ENCODE measurements at regions not wholly inside any gene's neighbourhood (a gene's known extent, or its start where the extent isn't known, plus 50 kb on each side); places are given as distances from the start of the nearest gene placed in this dataset.
"Not testable (repeated sequence)": the region's sequence is repeated elsewhere in the genome, so short reads cannot be mapped to it uniquely, and the experiment has no call there.

DNA sequence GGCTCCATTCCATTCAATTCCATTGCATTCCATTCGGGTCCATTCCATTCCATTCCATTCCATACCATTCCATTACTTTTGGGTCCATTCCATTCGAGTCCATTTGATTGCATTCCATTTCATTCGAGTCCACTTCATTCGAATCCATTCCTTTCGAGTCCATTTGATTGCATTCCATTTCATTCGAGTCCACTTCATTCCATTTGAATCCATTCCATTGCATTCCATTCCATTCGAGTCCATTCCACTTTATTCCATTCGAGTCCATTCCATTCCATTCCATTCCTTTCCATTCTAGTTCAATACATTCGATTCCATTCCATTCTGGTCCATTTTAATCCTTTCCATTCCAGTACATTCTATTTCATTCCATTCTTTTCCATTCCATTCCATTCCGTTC, 334.0 kb downstream of the ZNF33B start:
- Mint-ChIP-seq H3K4me3 (no peak overlapping the region), H3K4me1 (ENCODE audit: low read depth) (no peaks in the 10 kb centered on the region), H3K9me3 (peaks cover 95 to 96% of the 10 kb centered on the region in 2 donors), H3K27me3 (ENCODE audit: low read depth) (no peaks in the 10 kb centered on the region), H3K27ac (no peak overlapping the region), H3K36me3 (ENCODE audit: insufficient read depth in 2 of 2) (peaks cover 97% of the 10 kb centered on the region in 2 donors)
- DNase-seq (no peak), ATAC-seq (replicated peaks in 1 of 2) (no peak)

DNA sequence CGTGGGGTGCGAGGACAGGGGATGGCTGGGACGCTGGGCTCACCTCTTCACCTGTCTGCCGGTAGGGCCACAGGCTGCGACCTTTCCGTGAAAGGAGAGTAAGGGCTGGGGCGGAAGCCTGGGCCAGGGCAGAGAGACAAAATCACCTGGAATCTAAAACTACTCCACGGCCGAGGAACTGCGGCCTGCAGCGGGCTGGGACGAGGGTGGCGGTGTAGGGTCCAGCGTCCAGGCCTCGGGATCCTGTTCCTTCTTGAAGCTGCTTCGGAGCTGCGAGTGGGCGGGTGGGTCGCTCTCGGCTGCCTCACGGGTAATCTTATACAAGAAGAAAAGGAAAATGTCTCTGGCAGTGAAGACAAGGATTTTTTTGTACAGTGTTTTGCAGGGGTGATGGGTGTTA, 356.5 kb downstream of the ZNF33B start:
- not testable (repeated sequence) for H3K4me3 Mint-ChIP-seq; H3K27me3 Mint-ChIP-seq (ENCODE audit: low read depth); H3K9me3 Mint-ChIP-seq; H3K4me1 Mint-ChIP-seq (ENCODE audit: low read depth); H3K36me3 Mint-ChIP-seq (ENCODE audit: insufficient read depth in 2 of 2); DNase-seq; ATAC-seq (replicated peaks in 1 of 2); H3K27ac Mint-ChIP-seq

DNA sequence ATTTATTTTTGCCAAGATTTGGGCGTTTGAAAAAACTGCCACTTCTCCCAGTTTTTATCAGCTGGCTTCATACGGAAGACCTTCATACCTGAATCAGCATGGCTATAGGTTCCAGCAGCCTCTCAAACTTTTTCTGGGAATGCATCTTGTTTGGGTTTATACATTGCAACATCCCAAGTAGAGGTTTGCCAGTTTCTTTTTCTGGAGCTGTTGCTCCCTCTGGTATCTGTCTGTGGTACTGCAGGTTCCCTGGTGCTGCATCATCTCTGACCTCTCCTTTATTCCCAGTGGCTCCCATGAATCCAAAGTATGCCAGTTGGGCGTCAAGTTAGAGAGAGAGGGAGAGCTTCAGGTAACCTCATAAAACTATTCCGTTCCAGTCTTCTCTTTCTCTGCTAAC, 368.6 kb downstream of the ZNF33B start:
- not testable (repeated sequence) for H3K4me1 Mint-ChIP-seq (ENCODE audit: low read depth); H3K27me3 Mint-ChIP-seq (ENCODE audit: low read depth); H3K9me3 Mint-ChIP-seq; H3K36me3 Mint-ChIP-seq (ENCODE audit: insufficient read depth in 2 of 2); H3K27ac Mint-ChIP-seq; DNase-seq; H3K4me3 Mint-ChIP-seq; ATAC-seq (replicated peaks in 1 of 2)

DNA sequence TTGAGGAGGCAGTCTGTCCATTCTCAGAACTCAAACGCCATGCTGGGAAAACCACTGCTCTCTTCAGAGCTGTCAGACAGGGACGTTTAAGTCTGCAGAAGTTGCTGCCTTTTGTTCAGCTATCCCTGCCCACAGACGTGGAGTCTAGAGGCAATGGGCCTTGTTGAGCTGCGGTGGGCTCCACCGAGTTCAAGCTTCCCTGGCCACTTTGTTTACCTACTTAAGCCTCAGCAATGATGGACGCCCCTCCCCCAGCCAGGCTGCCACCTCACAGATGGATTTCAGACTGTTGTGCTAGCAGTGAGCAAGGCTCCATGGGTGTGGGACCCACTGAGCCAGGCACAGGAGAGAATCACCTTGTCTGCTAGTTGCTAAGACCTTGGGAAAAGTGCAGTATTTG, 375.1 kb downstream of the ZNF33B start:
- not testable (repeated sequence) for H3K9me3 Mint-ChIP-seq; H3K36me3 Mint-ChIP-seq (ENCODE audit: insufficient read depth in 2 of 2); H3K4me3 Mint-ChIP-seq; ATAC-seq (replicated peaks in 1 of 2); H3K27ac Mint-ChIP-seq; DNase-seq; H3K4me1 Mint-ChIP-seq (ENCODE audit: low read depth); H3K27me3 Mint-ChIP-seq (ENCODE audit: low read depth)

DNA sequence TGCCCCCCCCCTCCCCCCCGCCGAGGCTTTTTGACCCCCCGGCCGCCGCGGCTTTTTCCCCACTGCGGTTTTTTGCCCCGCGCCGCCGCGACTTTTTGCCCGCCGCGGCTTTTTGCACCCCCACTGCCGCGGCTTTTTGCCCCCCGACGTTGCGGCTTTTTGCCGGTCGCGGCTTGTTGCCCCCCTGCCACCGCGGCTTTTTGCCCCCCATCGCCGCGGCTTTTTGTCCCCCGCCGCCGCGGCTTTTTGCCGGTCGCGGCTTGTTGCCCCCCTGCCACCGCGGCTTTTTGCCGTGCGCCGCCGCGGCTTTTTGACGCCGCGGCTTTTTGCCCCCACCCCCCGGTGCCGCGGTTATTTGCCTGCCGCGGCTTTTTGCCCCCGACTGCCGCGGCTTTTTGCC, 395.4 kb downstream of the ZNF33B start:
- not testable (repeated sequence) for H3K27ac Mint-ChIP-seq; ATAC-seq (replicated peaks in 1 of 2); H3K4me3 Mint-ChIP-seq; H3K4me1 Mint-ChIP-seq (ENCODE audit: low read depth); DNase-seq; H3K9me3 Mint-ChIP-seq; H3K36me3 Mint-ChIP-seq (ENCODE audit: insufficient read depth in 2 of 2)
- H3K27me3 Mint-ChIP-seq (ENCODE audit: low read depth): peaks cover 26% of the 10 kb centered on the region

DNA sequence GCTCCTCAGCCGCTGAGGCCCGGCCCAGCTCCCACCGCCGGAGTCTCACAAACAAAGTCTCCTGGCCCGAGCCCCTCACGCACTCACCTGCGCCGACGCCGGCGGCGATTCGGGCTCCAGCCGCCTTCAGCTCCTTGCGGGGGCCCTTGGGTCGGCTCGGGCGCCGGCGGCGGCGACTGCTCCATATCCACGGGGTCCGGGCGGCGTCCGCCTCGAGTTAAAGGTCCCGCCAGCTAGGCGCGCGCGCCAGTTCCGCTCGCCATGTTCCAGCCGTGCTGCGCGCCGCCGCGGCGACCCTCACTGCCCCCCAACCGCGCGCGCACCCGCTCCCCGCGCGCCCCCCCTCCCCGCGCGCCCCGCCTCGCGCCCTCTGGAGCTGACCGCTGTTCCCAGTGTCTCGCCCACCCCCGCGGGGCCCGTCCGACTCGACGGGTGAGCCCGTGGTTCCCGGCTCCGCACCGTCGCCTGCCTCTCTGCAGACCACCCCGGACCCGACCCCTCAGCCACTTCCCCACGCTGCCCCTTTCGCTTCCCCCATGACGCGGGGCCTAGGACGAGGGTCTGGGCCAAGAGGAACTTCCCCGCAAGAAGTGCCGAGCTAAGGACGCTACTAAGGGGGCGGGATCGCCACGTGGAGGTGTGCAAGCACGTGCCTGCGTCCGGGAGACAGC, 396.1 kb downstream of the ZNF33B start:
- DNase-seq (no peak), ATAC-seq (replicated peaks in 1 of 2) (no peak)
- H3K36me3 Mint-ChIP-seq (ENCODE audit: insufficient read depth in 2 of 2): peaks cover 2 to 8% of the 10 kb centered on the region in 2 donors
- H3K4me3 Mint-ChIP-seq: peak overlapping the region in 1 of 2 donors; percentile 49
- no peak overlapping the region for H3K27ac Mint-ChIP-seq
- H3K9me3 Mint-ChIP-seq: peaks cover 2 to 5% of the 10 kb centered on the region in 2 donors
- H3K27me3 Mint-ChIP-seq (ENCODE audit: low read depth): peaks cover 26% of the 10 kb centered on the region
- H3K4me1 Mint-ChIP-seq (ENCODE audit: low read depth): no peaks in the 10 kb centered on the region

DNA sequence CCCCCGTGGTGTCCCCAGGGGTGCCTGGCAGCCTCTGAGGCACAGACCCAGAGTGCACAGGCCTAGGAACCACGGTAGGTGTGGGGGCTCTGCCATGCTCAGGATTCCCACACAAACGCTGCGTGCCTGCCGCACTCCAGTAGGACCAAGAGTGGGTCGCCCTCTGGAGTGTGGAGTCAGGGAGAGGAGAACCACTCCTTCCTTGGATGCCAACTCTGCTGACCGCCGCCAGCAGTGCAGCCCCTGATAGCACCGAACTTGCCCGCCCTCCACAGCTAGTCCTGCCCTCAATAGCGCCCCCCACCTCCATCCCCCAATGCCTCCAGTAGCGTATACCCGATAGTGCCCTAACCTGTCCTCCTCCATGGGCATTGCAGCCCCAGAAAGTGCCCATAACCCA, 402.0 kb downstream of the ZNF33B start:
- H3K27ac Mint-ChIP-seq; DNase-seq; H3K27me3 Mint-ChIP-seq (ENCODE audit: low read depth); H3K36me3 Mint-ChIP-seq (ENCODE audit: insufficient read depth in 2 of 2); H3K4me3 Mint-ChIP-seq; ATAC-seq (replicated peaks in 1 of 2); H3K4me1 Mint-ChIP-seq (ENCODE audit: low read depth); H3K9me3 Mint-ChIP-seq: not testable (repeated sequence)

DNA sequence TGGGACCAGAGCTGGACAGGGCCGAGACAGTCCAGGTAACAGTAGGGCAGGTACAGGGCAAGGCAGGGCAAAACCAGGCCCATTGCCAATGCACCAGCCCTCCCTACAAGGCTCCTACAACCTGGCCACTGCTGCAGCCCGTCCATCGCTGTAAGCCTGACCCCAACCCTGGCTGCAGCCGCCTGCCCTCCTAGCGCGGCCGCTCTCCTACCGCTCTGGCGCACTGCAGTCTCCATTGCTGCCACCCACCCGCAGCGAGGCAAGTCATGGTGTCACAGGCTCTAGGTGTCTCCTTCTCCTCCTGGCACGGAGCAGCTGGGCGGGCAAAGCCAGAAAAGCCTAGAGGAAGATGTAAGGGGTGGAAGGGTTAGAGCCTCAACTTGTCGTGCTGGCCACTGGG, 402.6 kb downstream of the ZNF33B start:
- not testable (repeated sequence) for H3K27me3 Mint-ChIP-seq (ENCODE audit: low read depth); H3K27ac Mint-ChIP-seq; ATAC-seq (replicated peaks in 1 of 2); H3K36me3 Mint-ChIP-seq (ENCODE audit: insufficient read depth in 2 of 2); H3K4me1 Mint-ChIP-seq (ENCODE audit: low read depth); H3K4me3 Mint-ChIP-seq; DNase-seq; H3K9me3 Mint-ChIP-seq

DNA sequence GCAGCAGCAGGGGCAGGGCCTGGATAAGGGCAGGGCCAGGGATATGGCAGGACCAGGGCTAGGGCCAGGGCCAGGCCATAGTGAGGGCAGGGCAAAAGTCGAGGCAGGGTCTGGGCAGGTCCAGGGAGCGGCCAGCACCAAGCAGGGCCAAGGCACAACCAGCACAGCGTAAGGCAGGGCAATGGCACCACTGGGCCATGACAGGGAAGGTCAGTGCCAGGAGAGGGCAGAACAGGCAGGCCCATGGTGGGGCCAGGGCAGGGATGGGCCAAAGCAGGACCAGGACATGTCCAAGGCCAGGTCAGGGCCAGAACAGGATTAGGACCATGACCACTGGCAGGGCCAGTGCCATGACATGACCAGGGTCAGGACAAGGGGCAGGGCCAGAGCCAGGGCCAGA, 403.1 kb downstream of the ZNF33B start:
- not testable (repeated sequence) for DNase-seq; H3K27me3 Mint-ChIP-seq (ENCODE audit: low read depth); ATAC-seq (replicated peaks in 1 of 2); H3K4me3 Mint-ChIP-seq; H3K27ac Mint-ChIP-seq; H3K9me3 Mint-ChIP-seq; H3K4me1 Mint-ChIP-seq (ENCODE audit: low read depth); H3K36me3 Mint-ChIP-seq (ENCODE audit: insufficient read depth in 2 of 2)

DNA sequence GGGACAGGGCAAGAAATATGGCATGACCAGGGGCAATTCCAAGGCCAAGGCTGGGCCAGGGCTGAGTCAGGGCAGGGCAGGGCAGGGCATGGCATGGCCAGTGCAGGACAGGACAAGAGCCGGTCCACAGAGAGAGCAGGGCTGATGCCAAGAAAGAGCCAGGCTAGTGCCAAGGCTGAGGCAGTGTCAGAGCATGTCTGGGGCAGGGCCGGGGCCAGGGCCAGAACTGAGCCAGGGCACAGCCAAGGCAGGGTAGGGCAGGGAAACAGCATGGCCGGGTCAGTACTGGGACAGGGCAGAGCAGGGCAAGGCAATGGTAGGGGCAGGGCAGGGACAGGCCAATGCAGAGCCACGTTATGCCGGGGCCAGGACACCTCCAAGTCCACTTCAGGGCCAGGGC, 403.9 kb downstream of the ZNF33B start:
- not testable (repeated sequence) for DNase-seq; H3K4me3 Mint-ChIP-seq; H3K36me3 Mint-ChIP-seq (ENCODE audit: insufficient read depth in 2 of 2); H3K4me1 Mint-ChIP-seq (ENCODE audit: low read depth); H3K27me3 Mint-ChIP-seq (ENCODE audit: low read depth); H3K9me3 Mint-ChIP-seq; H3K27ac Mint-ChIP-seq; ATAC-seq (replicated peaks in 1 of 2)

DNA sequence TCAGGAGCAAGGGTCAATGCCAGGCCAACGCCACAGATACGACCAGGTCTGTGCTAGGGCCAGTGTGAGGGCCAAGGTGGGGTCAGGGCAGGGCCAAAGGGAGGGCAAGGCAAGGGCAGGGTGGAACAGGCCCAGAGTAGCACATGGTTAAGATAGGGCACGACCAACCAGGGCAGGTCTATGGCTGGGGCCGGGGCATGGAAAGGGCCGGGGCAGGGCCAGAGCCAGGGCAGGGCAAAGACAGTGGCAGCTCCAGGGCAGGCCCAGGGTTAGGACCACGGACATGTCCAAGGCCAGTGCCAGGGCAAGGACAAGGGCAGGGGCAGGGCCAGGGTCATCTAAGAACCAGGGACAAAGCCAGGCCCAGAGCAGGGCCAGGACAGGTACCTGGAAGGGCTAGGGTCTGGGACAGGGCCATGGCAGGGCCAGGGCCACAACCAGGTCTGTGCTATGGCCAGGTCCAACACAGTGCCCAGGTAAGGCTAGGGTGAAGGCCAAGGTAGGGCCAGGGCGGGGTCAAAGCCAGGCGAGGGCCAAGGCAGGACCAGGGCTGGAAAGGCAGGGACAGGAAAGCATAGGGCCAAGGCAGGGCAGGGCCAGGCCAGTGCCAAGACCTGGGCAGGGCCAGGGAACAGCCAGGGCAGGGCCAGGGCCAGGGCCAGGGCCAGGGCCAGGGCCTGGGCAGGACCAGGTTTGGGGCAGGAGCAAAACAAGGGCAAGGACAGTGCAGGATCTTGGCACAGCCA, 404.7 kb downstream of the ZNF33B start:
- H3K36me3 Mint-ChIP-seq (ENCODE audit: insufficient read depth in 2 of 2); ATAC-seq (replicated peaks in 1 of 2); H3K4me1 Mint-ChIP-seq (ENCODE audit: low read depth); H3K4me3 Mint-ChIP-seq; H3K27ac Mint-ChIP-seq; DNase-seq; H3K9me3 Mint-ChIP-seq; H3K27me3 Mint-ChIP-seq (ENCODE audit: low read depth): not testable (repeated sequence)

DNA sequence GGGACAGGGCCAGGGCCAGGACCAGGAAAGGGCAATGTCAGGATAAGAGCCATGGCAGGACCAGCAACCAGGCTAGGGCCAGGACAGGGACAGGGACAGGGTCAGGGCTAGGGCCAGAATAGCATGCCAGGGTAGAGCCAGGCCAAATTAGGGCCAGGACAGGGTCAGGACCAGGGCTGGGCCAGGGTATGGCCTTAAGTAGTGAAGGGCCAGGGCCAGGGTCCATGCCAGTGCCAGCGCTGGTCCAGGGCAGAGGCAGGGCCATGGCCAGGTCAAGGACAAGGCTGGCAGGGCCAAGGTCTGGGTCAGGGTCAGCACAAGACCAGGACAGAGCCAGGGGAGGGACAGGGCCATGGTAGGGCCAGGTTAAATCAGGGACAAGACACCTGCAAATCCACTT, 405.4 kb downstream of the ZNF33B start:
- H3K4me1 Mint-ChIP-seq (ENCODE audit: low read depth); H3K36me3 Mint-ChIP-seq (ENCODE audit: insufficient read depth in 2 of 2); H3K27me3 Mint-ChIP-seq (ENCODE audit: low read depth); H3K9me3 Mint-ChIP-seq; ATAC-seq (replicated peaks in 1 of 2); DNase-seq; H3K4me3 Mint-ChIP-seq; H3K27ac Mint-ChIP-seq: not testable (repeated sequence)

DNA sequence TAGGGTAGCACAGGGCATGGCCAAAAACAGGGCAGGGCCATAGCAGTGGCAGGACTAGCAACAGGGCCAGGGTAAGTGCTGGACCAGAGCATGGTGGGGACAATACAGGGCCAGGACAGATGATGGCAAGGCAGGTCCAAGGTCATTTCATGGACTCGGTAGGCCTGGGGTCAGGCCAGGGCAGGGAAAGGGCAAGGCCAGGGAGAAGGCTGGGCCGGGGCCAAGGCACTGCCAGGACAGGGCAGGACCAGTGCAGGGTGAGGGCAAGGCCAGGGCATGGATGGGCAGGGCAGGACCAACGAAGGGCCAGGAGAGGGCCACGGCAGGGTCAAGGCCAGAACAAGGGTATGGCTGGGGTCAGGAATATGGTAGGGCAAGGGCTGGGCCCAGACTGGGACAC, 407.6 kb downstream of the ZNF33B start:
- H3K4me1 Mint-ChIP-seq (ENCODE audit: low read depth): not testable (repeated sequence)

DNA sequence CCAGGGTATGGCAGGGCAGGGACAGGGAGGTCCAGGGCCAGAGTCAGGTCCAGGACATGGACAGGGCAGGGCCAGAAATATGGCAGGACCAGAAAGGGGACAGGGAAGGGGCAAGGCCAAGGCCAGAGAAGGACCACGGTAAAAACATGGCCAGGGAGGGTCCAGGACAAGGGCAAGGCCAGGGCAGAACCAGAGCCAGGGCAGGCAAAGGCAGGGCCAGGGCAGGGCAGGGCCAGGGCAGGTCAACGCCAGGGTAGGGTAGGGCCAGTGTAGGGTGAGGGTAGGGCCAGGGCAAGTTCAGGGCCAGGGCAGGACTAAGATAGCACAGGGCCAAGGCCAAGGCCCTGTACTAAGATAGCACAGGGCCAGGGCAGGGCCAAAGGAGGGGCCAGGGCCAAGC, 408.3 kb downstream of the ZNF33B start:
- H3K27ac Mint-ChIP-seq; ATAC-seq (replicated peaks in 1 of 2); H3K27me3 Mint-ChIP-seq (ENCODE audit: low read depth); DNase-seq; H3K4me3 Mint-ChIP-seq; H3K4me1 Mint-ChIP-seq (ENCODE audit: low read depth): not testable (repeated sequence)
- Mint-ChIP-seq H3K36me3 (ENCODE audit: insufficient read depth in 2 of 2) (peaks cover 21 to 24% of the 10 kb centered on the region in 2 donors), H3K9me3 (peaks cover 28 to 29% of the 10 kb centered on the region in 2 donors)

More for the DNA sequence above, 407.6 kb downstream of the ZNF33B start:
- Mint-ChIP-seq H3K36me3 (ENCODE audit: insufficient read depth in 2 of 2) (peaks cover 21 to 24% of the 10 kb centered on the region in 2 donors), H3K9me3 (peaks cover 27 to 29% of the 10 kb centered on the region in 2 donors)
- not testable (repeated sequence) for DNase-seq; H3K4me3 Mint-ChIP-seq; H3K27ac Mint-ChIP-seq; H3K27me3 Mint-ChIP-seq (ENCODE audit: low read depth); ATAC-seq (replicated peaks in 1 of 2)
